ENCODE measurements at regions not wholly inside any gene's neighbourhood (a gene's known extent, or its start where the extent isn't known, plus 50 kb on each side); places are given as distances from the start of the nearest gene placed in this dataset.

DNA sequence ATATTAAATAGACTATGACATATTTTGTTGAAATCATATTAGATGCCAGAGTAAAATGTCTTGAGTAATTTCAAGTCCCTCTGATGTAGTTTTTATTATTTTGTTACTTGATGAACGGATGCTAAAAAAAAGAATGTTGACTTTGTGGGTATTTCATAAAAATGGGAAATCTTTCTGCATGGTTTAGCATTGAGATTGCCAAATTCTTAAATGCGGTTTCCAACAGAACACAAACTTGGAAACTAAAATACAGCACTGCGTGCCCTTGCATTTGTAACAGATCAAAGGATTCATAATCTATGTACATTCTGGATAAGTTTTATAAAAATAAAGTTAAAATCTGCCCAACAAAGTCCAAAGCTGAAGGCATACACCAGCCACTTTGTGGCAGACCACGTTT lies 425.5 kb upstream of the DAB2 start:
- TF ChIP-seq, protein P1, sequence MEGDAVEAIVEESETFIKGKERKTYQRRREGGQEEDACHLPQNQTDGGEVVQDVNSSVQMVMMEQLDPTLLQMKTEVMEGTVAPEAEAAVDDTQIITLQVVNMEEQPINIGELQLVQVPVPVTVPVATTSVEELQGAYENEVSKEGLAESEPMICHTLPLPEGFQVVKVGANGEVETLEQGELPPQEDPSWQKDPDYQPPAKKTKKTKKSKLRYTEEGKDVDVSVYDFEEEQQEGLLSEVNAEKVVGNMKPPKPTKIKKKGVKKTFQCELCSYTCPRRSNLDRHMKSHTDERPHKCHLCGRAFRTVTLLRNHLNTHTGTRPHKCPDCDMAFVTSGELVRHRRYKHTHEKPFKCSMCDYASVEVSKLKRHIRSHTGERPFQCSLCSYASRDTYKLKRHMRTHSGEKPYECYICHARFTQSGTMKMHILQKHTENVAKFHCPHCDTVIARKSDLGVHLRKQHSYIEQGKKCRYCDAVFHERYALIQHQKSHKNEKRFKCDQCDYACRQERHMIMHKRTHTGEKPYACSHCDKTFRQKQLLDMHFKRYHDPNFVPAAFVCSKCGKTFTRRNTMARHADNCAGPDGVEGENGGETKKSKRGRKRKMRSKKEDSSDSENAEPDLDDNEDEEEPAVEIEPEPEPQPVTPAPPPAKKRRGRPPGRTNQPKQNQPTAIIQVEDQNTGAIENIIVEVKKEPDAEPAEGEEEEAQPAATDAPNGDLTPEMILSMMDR (conservative IDR thresholded peaks at IDR 0.05; ENCODE audit: low read depth, low read length), result no peak
- no peak for TF ChIP-seq EZH2 (IDR thresholded peaks at IDR 0.05; ENCODE audit: borderline replicate concordance, low read depth, low read length, poor library complexity, severe bottlenecking)

Measured in A673 (cell line).